ENCODE measurements at regions not wholly inside any gene's neighbourhood (a gene's known extent, or its start where the extent isn't known, plus 50 kb on each side); places are given as distances from the start of the nearest gene placed in this dataset.

- no peak for TF ChIP-seq CTCF (conservative IDR thresholded peaks at IDR 0.05)
- no peak overlapping the region for H3K4me3 Mint-ChIP-seq
- DNase-seq (ENCODE audit: extremely low spot score, unreplicated experiment), result no peak
- H3K36me3 Mint-ChIP-seq, result no peaks in the 10 kb centered on the region
- peaks cover 6% of the 10 kb centered on the region for H3K9me3 Mint-ChIP-seq
- no peaks in the 10 kb centered on the region for H3K4me1 Mint-ChIP-seq (ENCODE audit: unreplicated experiment)
- H3K27ac Mint-ChIP-seq, result no peak overlapping the region
- no peaks in the 10 kb centered on the region for H3K27me3 Mint-ChIP-seq
Observed at GRCh38 chr1:177547200-177547599, 376.4 kb downstream of the BRINP2 start.

GRCh38 chr1:177546346-177546745 lies 375.6 kb downstream of the BRINP2 start:
- Mint-ChIP-seq H3K27ac (no peak overlapping the region), H3K4me1 (ENCODE audit: unreplicated experiment) (no peaks in the 10 kb centered on the region), H3K9me3 (peaks cover 6% of the 10 kb centered on the region), H3K36me3 (no peaks in the 10 kb centered on the region), H3K4me3 (no peak overlapping the region), H3K27me3 (no peaks in the 10 kb centered on the region)
- TF ChIP-seq CTCF (conservative IDR thresholded peaks at IDR 0.05), result no peak
- no peak for DNase-seq (ENCODE audit: extremely low spot score, unreplicated experiment)

DNA sequence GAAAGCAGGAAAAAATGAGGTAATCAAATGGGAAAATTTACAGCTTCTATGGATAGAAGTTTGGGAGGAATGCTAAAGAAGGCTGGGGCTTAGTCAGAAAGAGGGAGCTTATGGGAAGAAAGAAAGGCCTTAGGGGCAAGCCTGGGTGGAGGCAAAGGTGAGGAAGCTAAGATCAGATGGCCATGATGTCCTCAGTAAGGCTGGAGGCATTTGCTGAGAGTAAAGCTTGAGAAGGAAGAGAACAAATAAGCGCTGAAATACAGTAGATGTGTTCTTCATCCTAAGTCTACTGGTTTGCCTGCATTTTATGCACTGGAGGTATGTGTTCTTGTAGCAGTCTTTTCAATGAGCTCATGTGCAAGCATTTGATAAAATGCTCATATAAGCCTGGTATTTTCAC lies 355.4 kb downstream of the BRINP2 start:
- no peak for TF ChIP-seq CTCF (conservative IDR thresholded peaks at IDR 0.05)
- no peak for DNase-seq (ENCODE audit: extremely low spot score, unreplicated experiment)
- Mint-ChIP-seq H3K36me3 (no peaks in the 10 kb centered on the region), H3K27me3 (no peaks in the 10 kb centered on the region), H3K9me3 (no peaks in the 10 kb centered on the region), H3K4me3 (no peak overlapping the region), H3K4me1 (ENCODE audit: unreplicated experiment) (no peaks in the 10 kb centered on the region), H3K27ac (no peak overlapping the region)

- Mint-ChIP-seq H3K27ac (no peak overlapping the region), H3K4me3 (no peak overlapping the region), H3K9me3 (no peaks in the 10 kb centered on the region), H3K4me1 (ENCODE audit: unreplicated experiment) (no peaks in the 10 kb centered on the region), H3K27me3 (no peaks in the 10 kb centered on the region), H3K36me3 (no peaks in the 10 kb centered on the region)
- DNase-seq (ENCODE audit: extremely low spot score, unreplicated experiment), result no peak
- TF ChIP-seq CTCF (conservative IDR thresholded peaks at IDR 0.05), result no peak
Observed at GRCh38 chr1:177525176-177525575, 354.4 kb downstream of the BRINP2 start.

DNA sequence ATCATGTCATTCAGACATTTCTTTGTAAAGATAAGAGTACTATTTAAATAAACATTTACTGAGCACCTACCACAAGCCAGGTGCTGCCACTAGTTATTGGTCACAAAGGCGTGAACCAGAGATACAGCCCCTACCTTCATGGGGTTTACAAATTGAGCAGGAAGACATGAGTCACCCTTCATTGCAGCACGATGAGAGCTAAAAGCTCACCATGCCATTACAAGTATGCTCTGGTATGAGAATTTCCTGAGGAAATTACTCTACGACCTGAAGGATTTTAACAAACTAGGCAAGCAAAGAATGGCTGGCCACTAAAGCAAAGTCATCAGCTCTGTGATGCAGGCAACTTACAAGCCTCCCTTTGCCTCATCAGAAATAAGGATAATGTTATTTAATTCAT lies 346.8 kb downstream of the BRINP2 start:
- Mint-ChIP-seq H3K36me3 (no peaks in the 10 kb centered on the region), H3K9me3 (peaks cover 3% of the 10 kb centered on the region), H3K27ac (no peak overlapping the region), H3K27me3 (peaks cover 7% of the 10 kb centered on the region), H3K4me1 (ENCODE audit: unreplicated experiment) (no peaks in the 10 kb centered on the region), H3K4me3 (no peak overlapping the region)
- no peak for DNase-seq (ENCODE audit: extremely low spot score, unreplicated experiment)
- no peak for TF ChIP-seq CTCF (conservative IDR thresholded peaks at IDR 0.05)

GRCh38 chr1:177514207-177514606 lies 343.4 kb downstream of the BRINP2 start:
- H3K36me3 Mint-ChIP-seq, result no peaks in the 10 kb centered on the region
- peaks cover 7% of the 10 kb centered on the region for H3K9me3 Mint-ChIP-seq
- TF ChIP-seq CTCF (conservative IDR thresholded peaks at IDR 0.05), result no peak
- H3K4me3 Mint-ChIP-seq, result no peak overlapping the region
- DNase-seq (ENCODE audit: extremely low spot score, unreplicated experiment), result no peak
- H3K4me1 Mint-ChIP-seq (ENCODE audit: unreplicated experiment), result no peaks in the 10 kb centered on the region
- no peak overlapping the region for H3K27ac Mint-ChIP-seq
- H3K27me3 Mint-ChIP-seq, result peaks cover 7% of the 10 kb centered on the region
